ENCODE measurements at regions not wholly inside any gene's neighbourhood (a gene's known extent, or its start where the extent isn't known, plus 50 kb on each side); places are given as distances from the start of the nearest gene placed in this dataset.

DNA sequence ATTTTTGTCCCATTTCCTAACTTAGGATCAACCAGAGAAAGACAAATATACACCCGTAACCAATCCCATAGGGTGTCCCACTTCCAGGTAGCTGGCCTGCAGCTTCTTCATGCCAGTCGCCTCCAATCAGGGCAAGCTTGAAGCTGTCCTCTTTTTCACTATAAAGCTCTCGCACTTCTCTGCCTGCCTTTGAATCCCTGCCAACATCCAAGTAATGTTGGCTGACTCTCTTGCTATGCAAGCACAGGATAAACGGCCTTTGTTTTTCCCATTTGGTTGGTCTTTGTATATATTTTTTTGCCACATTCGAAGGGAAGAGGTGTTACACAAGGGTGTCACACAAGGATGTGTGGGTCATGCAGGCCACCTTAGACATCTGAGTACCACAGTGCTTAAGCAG is 388.8 kb downstream of the CBLN2 start:
- TF ChIP-seq, protein P1, sequence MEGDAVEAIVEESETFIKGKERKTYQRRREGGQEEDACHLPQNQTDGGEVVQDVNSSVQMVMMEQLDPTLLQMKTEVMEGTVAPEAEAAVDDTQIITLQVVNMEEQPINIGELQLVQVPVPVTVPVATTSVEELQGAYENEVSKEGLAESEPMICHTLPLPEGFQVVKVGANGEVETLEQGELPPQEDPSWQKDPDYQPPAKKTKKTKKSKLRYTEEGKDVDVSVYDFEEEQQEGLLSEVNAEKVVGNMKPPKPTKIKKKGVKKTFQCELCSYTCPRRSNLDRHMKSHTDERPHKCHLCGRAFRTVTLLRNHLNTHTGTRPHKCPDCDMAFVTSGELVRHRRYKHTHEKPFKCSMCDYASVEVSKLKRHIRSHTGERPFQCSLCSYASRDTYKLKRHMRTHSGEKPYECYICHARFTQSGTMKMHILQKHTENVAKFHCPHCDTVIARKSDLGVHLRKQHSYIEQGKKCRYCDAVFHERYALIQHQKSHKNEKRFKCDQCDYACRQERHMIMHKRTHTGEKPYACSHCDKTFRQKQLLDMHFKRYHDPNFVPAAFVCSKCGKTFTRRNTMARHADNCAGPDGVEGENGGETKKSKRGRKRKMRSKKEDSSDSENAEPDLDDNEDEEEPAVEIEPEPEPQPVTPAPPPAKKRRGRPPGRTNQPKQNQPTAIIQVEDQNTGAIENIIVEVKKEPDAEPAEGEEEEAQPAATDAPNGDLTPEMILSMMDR (IDR thresholded peaks at IDR 0.05), result no peak
- no peak for TF ChIP-seq POLR2A (IDR thresholded peaks at IDR 0.05)
- TF ChIP-seq POLR2AphosphoS5 (IDR thresholded peaks at IDR 0.05), result no peak
- no peak for TF ChIP-seq EP300 (IDR thresholded peaks at IDR 0.05)
